Mesenchymal stem cell (in vitro differentiated cells and primary cell): ENCODE measurements at regions not wholly inside any gene's neighbourhood (a gene's known extent, or its start where the extent isn't known, plus 50 kb on each side); places are given as distances from the start of the nearest gene placed in this dataset.
A peak's percentile ranks its signal among the peaks of the same experiment; 100 is the strongest.

ENCODE experiments used
- DNase-seq: peaks from one replicate; pipeline ENCODE4 v3.0.0-alpha.2; 2013
- H2AFZ ChIP-seq: one replicate; pipeline ENCODE4 v1.6.1; 2013; ENCODE audit warnings: low read depth, mild to moderate bottlenecking, control low read depth, inconsistent platforms, low read length, moderate library complexity
- H2AK5ac ChIP-seq: 2 replicates; pipeline ENCODE4 v1.6.1; 2013; ENCODE audit warnings: low read length, moderate library complexity, mild to moderate bottlenecking, inconsistent platforms; ENCODE audit not compliant: severe bottlenecking
- H2BK120ac ChIP-seq: one replicate; pipeline ENCODE4 v1.6.1; 2013; ENCODE audit warnings: low read depth, mild to moderate bottlenecking, inconsistent platforms, low read length, moderate library complexity
- H2BK12ac ChIP-seq, 2 experiments: one replicate each; pipeline ENCODE4 v1.6.1; 2013; ENCODE audit warnings: inconsistent platforms in 2 of 2, low read length in 2 of 2, mild to moderate bottlenecking in 2 of 2, moderate library complexity in 2 of 2, control low read depth in 1 of 2
- H2BK15ac ChIP-seq: one replicate; pipeline ENCODE4 v1.6.1; 2013; ENCODE audit warnings: mild to moderate bottlenecking, low read depth, inconsistent platforms; ENCODE audit not compliant: poor library complexity, severe bottlenecking
- H2BK5ac ChIP-seq: 2 replicates; pipeline ENCODE4 v1.6.1; 2013; ENCODE audit warnings: low read depth, mild to moderate bottlenecking, low read length, control low read depth, inconsistent platforms; ENCODE audit not compliant: poor library complexity, severe bottlenecking
- H3K14ac ChIP-seq, 2 experiments: one replicate each; pipeline ENCODE4 v1.6.1; 2013; ENCODE audit warnings: inconsistent platforms in 2 of 2, low read length in 2 of 2, control low read depth in 1 of 2, mild to moderate bottlenecking in 1 of 2, moderate library complexity in 1 of 2
- H3K18ac ChIP-seq, 2 experiments: one replicate each; pipeline ENCODE4 v1.6.1; 2013; ENCODE audit warnings: inconsistent platforms in 2 of 2, low read length in 2 of 2, control low read depth in 1 of 2, low read depth in 1 of 2, mild to moderate bottlenecking in 1 of 2
- H3K23ac ChIP-seq, 2 experiments: one replicate each; pipeline ENCODE4 v1.6.1; 2013; ENCODE audit warnings: inconsistent platforms in 2 of 2, low read length in 2 of 2, mild to moderate bottlenecking in 2 of 2, moderate library complexity in 2 of 2, control low read depth in 1 of 2
- H3K27ac ChIP-seq: 2 replicates; pipeline ENCODE4 v1.5.1; 2013; ENCODE audit warnings: mild to moderate bottlenecking, moderate library complexity, low read length, control low read depth, inconsistent platforms; ENCODE audit not compliant: poor library complexity, severe bottlenecking
- H3K27me3 ChIP-seq, 2 experiments: 2 replicates each; pipeline versions ENCODE4 v1.6.1 to v1.7.0; 2013; ENCODE audit warnings: low read length in 2 of 2, mild to moderate bottlenecking in 2 of 2, moderate library complexity in 2 of 2, control low read depth in 1 of 2, inconsistent platforms in 1 of 2; ENCODE audit not compliant: control insufficient read depth in 1 of 2, insufficient read depth in 1 of 2
- H3K36me3 ChIP-seq, 2 experiments: 2 replicates each; pipeline versions ENCODE4 v1.6.1 to v1.7.0; 2013; ENCODE audit warnings: low read length in 2 of 2, control low read depth in 1 of 2, inconsistent platforms in 1 of 2, low read depth in 1 of 2, mild to moderate bottlenecking in 1 of 2; ENCODE audit not compliant: insufficient read depth in 2 of 2, control insufficient read depth in 1 of 2
- H3K4ac ChIP-seq, 2 experiments: one replicate each; pipeline ENCODE4 v1.6.1; 2013; ENCODE audit warnings: inconsistent platforms in 2 of 2, low read length in 2 of 2, mild to moderate bottlenecking in 2 of 2, moderate library complexity in 2 of 2, control low read depth in 1 of 2, low read depth in 1 of 2
- H3K4me1 ChIP-seq: 2 replicates; pipeline ENCODE4 v1.6.1; 2013; ENCODE audit warnings: low read depth, low read length, control low read depth; ENCODE audit not compliant: control insufficient read depth, insufficient read depth
- H3K4me2 ChIP-seq: 2 replicates; pipeline ENCODE4 v1.6.1; 2013; ENCODE audit warnings: low read length, mild to moderate bottlenecking, inconsistent platforms; ENCODE audit not compliant: poor library complexity, severe bottlenecking
- H3K4me3 ChIP-seq, 2 experiments: 2 replicates each; pipeline versions ENCODE4 v1.5.1 to v1.7.0; 2013; ENCODE audit warnings: low read length in 2 of 2, mild to moderate bottlenecking in 2 of 2, control low read depth in 1 of 2, low read depth in 1 of 2; ENCODE audit not compliant: insufficient read depth in 1 of 2
- H3K79me1 ChIP-seq: replicated peaks from 2 replicates; pipeline ENCODE4 v1.6.1; 2013; ENCODE audit warnings: mild to moderate bottlenecking, control low read depth, low read length, inconsistent platforms; ENCODE audit not compliant: poor library complexity, severe bottlenecking
- H3K9ac ChIP-seq: 2 replicates; pipeline ENCODE4 v1.7.0; 2013; ENCODE audit warnings: mild to moderate bottlenecking, low read length, moderate library complexity
- H3K9me3 ChIP-seq: 2 replicates; pipeline ENCODE4 v1.7.0; 2013; ENCODE audit warnings: mild to moderate bottlenecking, low read length; ENCODE audit not compliant: control insufficient read depth
- H4K8ac ChIP-seq: one replicate; pipeline ENCODE4 v1.6.1; 2013; ENCODE audit warnings: inconsistent platforms, mild to moderate bottlenecking, low read length, moderate library complexity
- H4K91ac ChIP-seq: one replicate; pipeline ENCODE4 v1.6.1; 2013; ENCODE audit warnings: mild to moderate bottlenecking, low read length, inconsistent platforms
- WGBS: methylation state at CpG from one replicate; pipeline ENCODE4 v1.1.7; 2013; ENCODE audit warnings: mixed read lengths; 5-methylcytosine and 5-hydroxymethylcytosine counted together

DNA sequence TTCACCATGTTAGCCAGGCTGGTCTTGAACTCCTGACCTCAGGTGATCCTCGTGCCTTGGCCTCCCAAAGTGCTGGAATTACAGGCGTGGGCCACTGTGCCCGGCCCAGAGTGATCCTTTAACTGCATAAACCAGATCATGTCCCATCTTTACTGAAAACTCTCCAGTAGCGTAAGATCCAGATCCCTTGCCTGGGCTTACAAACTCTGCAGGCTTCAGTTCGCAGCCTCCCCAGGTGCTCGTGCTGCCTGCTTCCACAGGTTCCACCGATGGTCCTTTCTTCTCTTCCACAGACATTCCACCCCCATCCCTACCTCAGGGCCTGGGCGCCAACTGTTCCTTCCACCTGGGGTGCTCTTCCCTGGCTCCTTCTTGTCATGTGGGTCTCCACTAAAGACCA is 88.8 kb upstream of the SHANK2 start:
- Histone ChIP-seq H3K18ac (no peak overlapping the region), H2AFZ (no peak overlapping the region), H3K4me3 (no peak overlapping the region), H2AK5ac (no peak overlapping the region), H3K4me1 (peaks cover 7% of the 10 kb centered on the region), H2BK5ac (no peak overlapping the region), H3K9ac (no peak overlapping the region), H3K14ac (no peak overlapping the region), H4K8ac (no peak overlapping the region), H2BK15ac (no peak overlapping the region), H4K91ac (no peak overlapping the region), H3K36me3 (no peaks in the 10 kb centered on the region), H2BK120ac (no peak overlapping the region), H3K4me2 (no peak overlapping the region), H3K23ac (no peak overlapping the region), H3K79me1 (no peaks in the 10 kb centered on the region), H2BK12ac (no peak overlapping the region), H3K4ac (no peak overlapping the region), H3K9me3 (no peaks in the 10 kb centered on the region), H3K27ac (no peak overlapping the region), H3K27me3 (peaks cover 38 to 74% of the 10 kb centered on the region in 2 experiments)
- DNase-seq = no peak
- WGBS = 73% methylated on average over 8 of the region's 8 CpGs

DNA sequence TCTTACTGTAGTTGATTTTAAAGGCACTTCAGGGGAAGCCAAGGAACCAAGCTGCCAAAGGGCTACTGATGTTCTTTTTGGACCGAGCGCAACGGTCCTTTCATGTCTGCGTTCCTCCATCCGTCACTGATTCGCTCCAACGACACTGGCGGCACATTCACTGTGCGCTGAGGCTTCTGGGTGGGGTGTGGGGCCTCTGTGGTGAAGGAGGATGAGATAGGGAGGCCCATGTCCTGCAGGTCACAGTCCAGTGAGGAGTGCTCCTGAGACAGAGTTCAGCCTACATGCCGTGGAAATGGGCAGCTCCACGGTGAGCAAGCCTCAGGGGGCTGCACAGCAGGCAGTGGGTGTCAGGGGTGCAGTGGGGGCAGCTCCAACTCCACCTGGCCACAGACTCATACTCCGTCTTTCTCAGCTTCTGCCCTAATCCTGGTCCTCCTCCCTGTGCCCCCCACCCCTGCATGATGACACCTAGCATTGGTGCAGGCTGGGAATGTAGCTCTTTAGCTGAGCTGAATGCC is 87.8 kb upstream of the SHANK2 start:
- Histone ChIP-seq H3K36me3 (no peaks in the 10 kb centered on the region), H4K91ac (no peak overlapping the region), H2AK5ac (no peak overlapping the region), H3K27ac (no peak overlapping the region), H3K79me1 (no peaks in the 10 kb centered on the region), H3K27me3 (peaks cover 33 to 74% of the 10 kb centered on the region in 2 experiments), H2BK15ac (no peak overlapping the region), H3K14ac (no peak overlapping the region), H3K18ac (no peak overlapping the region), H3K9me3 (no peaks in the 10 kb centered on the region), H2BK120ac (no peak overlapping the region), H3K4ac (no peak overlapping the region), H2BK5ac (no peak overlapping the region), H3K4me1 (peaks cover 7% of the 10 kb centered on the region), H3K23ac (no peak overlapping the region), H3K4me2 (no peak overlapping the region), H3K4me3 (no peak overlapping the region), H2BK12ac (no peak overlapping the region), H4K8ac (no peak overlapping the region), H2AFZ (no peak overlapping the region), H3K9ac (no peak overlapping the region)
- no peak for DNase-seq
- 84% methylated on average over 12 of the region's 12 CpGs for WGBS

DNA sequence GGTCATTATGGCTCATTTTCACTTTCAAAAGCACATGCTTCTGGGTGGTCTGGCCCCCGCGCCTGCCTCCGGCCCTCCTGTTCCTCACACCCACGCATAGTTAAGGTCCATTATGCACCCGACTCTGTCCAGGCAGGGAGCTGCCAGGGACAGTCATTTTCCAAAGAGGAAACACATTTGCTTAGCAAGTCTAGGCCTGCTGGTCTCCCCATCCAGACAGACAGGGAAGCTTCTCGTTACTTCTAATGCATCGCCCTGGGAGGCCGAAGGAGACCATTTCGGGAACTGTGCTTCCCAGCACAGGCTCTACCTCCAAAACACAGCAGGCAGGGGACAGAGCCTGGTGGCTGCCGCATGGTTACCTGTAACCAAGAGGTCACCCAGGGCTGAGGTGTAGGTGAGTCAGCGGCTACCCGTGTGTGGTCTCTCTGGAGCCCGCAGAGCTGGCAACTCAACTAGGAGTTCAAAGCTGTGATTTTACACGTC is 87.1 kb upstream of the SHANK2 start:
- H3K36me3 ChIP-seq = no peaks in the 10 kb centered on the region
- H3K79me1 ChIP-seq = no peaks in the 10 kb centered on the region
- no peak overlapping the region for H3K4ac ChIP-seq
- H3K4me1 ChIP-seq = peaks cover 7% of the 10 kb centered on the region
- H2BK15ac ChIP-seq = no peak overlapping the region
- no peak overlapping the region for H2AFZ ChIP-seq
- DNase-seq = no peak
- H3K9me3 ChIP-seq = no peaks in the 10 kb centered on the region
- no peak overlapping the region for H2BK5ac ChIP-seq
- peaks cover 38 to 74% of the 10 kb centered on the region in 2 experiments for H3K27me3 ChIP-seq
- 87% methylated on average over 14 of the region's 14 CpGs for WGBS
- no peak overlapping the region for H3K4me2 ChIP-seq
- H2BK120ac ChIP-seq = no peak overlapping the region
- H3K27ac ChIP-seq = no peak overlapping the region
- H2AK5ac ChIP-seq = no peak overlapping the region
- no peak overlapping the region for H3K23ac ChIP-seq
- no peak overlapping the region for H4K8ac ChIP-seq
- H3K9ac ChIP-seq = peak overlapping the region; percentile 28
- no peak overlapping the region for H3K18ac ChIP-seq
- peak overlapping the region in 1 of 2 experiments; percentile 63 for H3K4me3 ChIP-seq
- H4K91ac ChIP-seq = no peak overlapping the region
- H3K14ac ChIP-seq = no peak overlapping the region
- no peak overlapping the region for H2BK12ac ChIP-seq

DNA sequence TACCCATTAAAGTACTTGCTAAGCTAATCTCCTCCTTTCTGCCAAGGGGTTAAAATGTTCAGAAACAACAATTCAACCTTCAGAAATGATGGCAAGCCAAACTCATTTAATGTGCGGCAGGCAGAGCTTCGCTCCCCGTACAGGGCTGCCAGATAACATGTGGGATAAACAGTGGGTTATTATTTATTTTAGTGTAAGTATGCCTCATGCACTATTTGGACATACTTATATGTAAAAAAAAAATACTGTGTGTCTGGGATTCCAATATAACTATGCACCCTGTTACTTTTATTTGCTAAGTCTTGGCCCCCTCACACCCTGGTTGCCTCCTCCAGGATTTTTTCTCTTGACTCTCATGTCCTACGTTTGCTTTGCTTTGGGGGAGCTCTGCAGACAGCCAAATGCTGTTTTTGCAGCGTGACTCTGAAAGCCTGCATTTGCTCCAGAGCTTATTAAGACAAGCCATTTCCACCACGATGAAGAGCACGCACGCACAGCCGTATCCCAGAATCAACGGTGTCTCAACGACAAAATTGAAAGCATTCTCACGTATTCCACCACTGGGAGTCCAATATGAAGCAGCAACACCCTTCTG is 86.5 kb upstream of the SHANK2 start:
- H3K4me2 ChIP-seq = no peak overlapping the region
- peak overlapping the region in 1 of 2 experiments; percentile 63 for H3K4me3 ChIP-seq
- H3K4me1 ChIP-seq = peaks cover 7% of the 10 kb centered on the region
- no peak overlapping the region for H3K18ac ChIP-seq
- peaks cover under 1% of the 10 kb centered on the region for H3K9me3 ChIP-seq
- no peak overlapping the region for H2AK5ac ChIP-seq
- H4K91ac ChIP-seq = no peak overlapping the region
- H3K27me3 ChIP-seq = peaks cover 39 to 72% of the 10 kb centered on the region in 2 experiments
- H2AFZ ChIP-seq = no peak overlapping the region
- no peak overlapping the region for H2BK5ac ChIP-seq
- H3K79me1 ChIP-seq = no peaks in the 10 kb centered on the region
- H2BK15ac ChIP-seq = no peak overlapping the region
- DNase-seq = no peak
- H3K14ac ChIP-seq = no peak overlapping the region
- no peak overlapping the region for H2BK12ac ChIP-seq
- H3K36me3 ChIP-seq = no peaks in the 10 kb centered on the region
- H3K9ac ChIP-seq = peak overlapping the region; percentile 28
- no peak overlapping the region for H4K8ac ChIP-seq
- no peak overlapping the region for H2BK120ac ChIP-seq
- H3K23ac ChIP-seq = no peak overlapping the region
- H3K27ac ChIP-seq = no peak overlapping the region
- 76% methylated on average over 9 of the region's 12 CpGs for WGBS
- no peak overlapping the region for H3K4ac ChIP-seq
